ENCODE measurements at regions not wholly inside any gene's neighbourhood (a gene's known extent, or its start where the extent isn't known, plus 50 kb on each side); places are given as distances from the start of the nearest gene placed in this dataset.
A peak's percentile ranks its signal among the peaks of the same experiment; 100 is the strongest.

- TF ChIP-seq GATA3 (IDR thresholded peaks at IDR 0.05; ENCODE audit: low read depth, low read length) (no peak), GATA2 (IDR thresholded peaks at IDR 0.05; ENCODE audit: low read depth, low read length) (no peak)
Observed at GRCh38 chr5:172533399-172534228, 79.3 kb upstream of the SH3PXD2B start.

- TF ChIP-seq GATA3 (IDR thresholded peaks at IDR 0.05; ENCODE audit: low read depth, low read length) = no peak
- no peak for TF ChIP-seq GATA2 (IDR thresholded peaks at IDR 0.05; ENCODE audit: low read depth, low read length)
Observed at GRCh38 chr5:172533058-172533398, 78.7 kb upstream of the SH3PXD2B start.

- no peak for TF ChIP-seq GATA3 (IDR thresholded peaks at IDR 0.05; ENCODE audit: low read depth, low read length)
- no peak for TF ChIP-seq GATA2 (IDR thresholded peaks at IDR 0.05; ENCODE audit: low read depth, low read length)
Observed at GRCh38 chr5:172531704-172532026, 77.3 kb upstream of the SH3PXD2B start.

GRCh38 chr5:172530878-172531703 is 76.8 kb upstream of the SH3PXD2B start:
- TF ChIP-seq GATA2 (IDR thresholded peaks at IDR 0.05; ENCODE audit: low read depth, low read length) (no peak), GATA3 (IDR thresholded peaks at IDR 0.05; ENCODE audit: low read depth, low read length) (no peak)

- no peak for TF ChIP-seq GATA2 (IDR thresholded peaks at IDR 0.05; ENCODE audit: low read depth, low read length)
- TF ChIP-seq GATA3 (IDR thresholded peaks at IDR 0.05; ENCODE audit: low read depth, low read length) = no peak
Observed at GRCh38 chr5:172530406-172530805, 76.1 kb upstream of the SH3PXD2B start.

GRCh38 chr5:172529896-172530295 is 75.6 kb upstream of the SH3PXD2B start:
- TF ChIP-seq GATA3 (IDR thresholded peaks at IDR 0.05; ENCODE audit: low read depth, low read length) (no peak), GATA2 (IDR thresholded peaks at IDR 0.05; ENCODE audit: low read depth, low read length) (no peak)

GRCh38 chr5:172528440-172528839 is 74.1 kb upstream of the SH3PXD2B start:
- no peak for TF ChIP-seq GATA2 (IDR thresholded peaks at IDR 0.05; ENCODE audit: low read depth, low read length)
- TF ChIP-seq GATA3 (IDR thresholded peaks at IDR 0.05; ENCODE audit: low read depth, low read length) = no peak

GRCh38 chr5:172527559-172527958 is 73.2 kb upstream of the SH3PXD2B start:
- TF ChIP-seq GATA3 (IDR thresholded peaks at IDR 0.05; ENCODE audit: low read depth, low read length) (no peak), GATA2 (IDR thresholded peaks at IDR 0.05; ENCODE audit: low read depth, low read length) (no peak)

GRCh38 chr5:172525996-172526360 is 71.7 kb upstream of the SH3PXD2B start:
- TF ChIP-seq GATA3 (IDR thresholded peaks at IDR 0.05; ENCODE audit: low read depth, low read length) (no peak), GATA2 (IDR thresholded peaks at IDR 0.05; ENCODE audit: low read depth, low read length) (no peak)

- TF ChIP-seq GATA2 (IDR thresholded peaks at IDR 0.05; ENCODE audit: low read depth, low read length) = no peak
- no peak for TF ChIP-seq GATA3 (IDR thresholded peaks at IDR 0.05; ENCODE audit: low read depth, low read length)
Observed at GRCh38 chr5:172525307-172525995, 71.1 kb upstream of the SH3PXD2B start.

- TF ChIP-seq GATA3 (IDR thresholded peaks at IDR 0.05; ENCODE audit: low read depth, low read length) (no peak), GATA2 (IDR thresholded peaks at IDR 0.05; ENCODE audit: low read depth, low read length) (peak; percentile 49)
Observed at GRCh38 chr5:172524573-172525021, 70.3 kb upstream of the SH3PXD2B start.

GRCh38 chr5:172523146-172523745 is 68.9 kb upstream of the SH3PXD2B start:
- TF ChIP-seq GATA2 (IDR thresholded peaks at IDR 0.05; ENCODE audit: low read depth, low read length) = no peak
- TF ChIP-seq GATA3 (IDR thresholded peaks at IDR 0.05; ENCODE audit: low read depth, low read length) = no peak

GRCh38 chr5:172521338-172521932 is 67.1 kb upstream of the SH3PXD2B start:
- TF ChIP-seq GATA3 (IDR thresholded peaks at IDR 0.05; ENCODE audit: low read depth, low read length) (no peak), GATA2 (IDR thresholded peaks at IDR 0.05; ENCODE audit: low read depth, low read length) (no peak)

- TF ChIP-seq GATA2 (IDR thresholded peaks at IDR 0.05; ENCODE audit: low read depth, low read length) = no peak
- TF ChIP-seq GATA3 (IDR thresholded peaks at IDR 0.05; ENCODE audit: low read depth, low read length) = no peak
Observed at GRCh38 chr5:172511952-172512351, 57.6 kb upstream of the SH3PXD2B start.

All from SH-SY5Y (cell line).